ENCODE measurements at regions not wholly inside any gene's neighbourhood (a gene's known extent, or its start where the extent isn't known, plus 50 kb on each side); places are given as distances from the start of the nearest gene placed in this dataset.

DNA sequence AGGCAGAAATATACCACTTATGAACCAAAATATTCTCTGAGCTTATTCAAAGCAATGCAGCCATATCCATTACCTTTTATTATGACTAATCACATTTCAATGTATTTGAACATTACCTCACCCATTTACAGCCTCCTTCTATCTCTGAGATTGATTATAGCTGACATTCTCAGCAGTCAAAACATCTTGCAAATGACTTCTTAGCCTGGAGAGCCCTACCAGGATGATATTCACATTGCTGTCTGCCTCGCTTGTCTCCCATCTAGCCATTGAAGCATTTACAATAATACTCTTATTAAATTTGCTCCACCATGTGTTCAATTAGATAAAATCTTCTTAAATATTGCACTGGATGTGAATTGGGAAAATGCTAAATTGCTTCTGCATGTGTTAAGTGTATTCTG is 1879.9 kb upstream of the ACO1 start:
- RAD21 ChIA-PET (ENCODE audit: low non-redundant PET in 1 of 2, low total read pairs in 2 of 2, uncharacterized antibody in 2 of 2, unreplicated experiment in 2 of 2) = no interaction called here
- Histone ChIP-seq H3K27ac (ENCODE audit: low read depth, low read length) (no peak overlapping the region), H3K36me3 (ENCODE audit: control insufficient read depth in 1 of 2, insufficient read depth in 2 of 2, low read length in 2 of 2) (no peaks in the 10 kb centered on the region), H4K20me1 (ENCODE audit: insufficient read depth) (no peaks in the 10 kb centered on the region; the same call in 1 of the 2 replicates), H3K4me2 (ENCODE audit: low read length) (no peak overlapping the region), H3K4me3 (replicated peaks in 1 of 2; ENCODE audit: low read depth in 1 of 2, low read length in 2 of 2) (no peak overlapping the region), H3K9me3 (ENCODE audit: control insufficient read depth in 1 of 2, insufficient read depth in 1 of 2, low read depth in 1 of 2, low read length in 2 of 2) (no peaks in the 10 kb centered on the region), H3K9me2 (ENCODE audit: insufficient read depth) (no peaks in the 10 kb centered on the region), H3K9ac (ENCODE audit: low read length) (no peak overlapping the region), H3K4me1 (ENCODE audit: control insufficient read depth in 1 of 2, insufficient read depth in 2 of 2, low read length in 2 of 2) (no peaks in the 10 kb centered on the region), H3K79me2 (ENCODE audit: insufficient read depth, low read length) (no peaks in the 10 kb centered on the region), H2AFZ (ENCODE audit: low read depth, low read length, poor library complexity, severe bottlenecking) (no peak overlapping the region), H3K27me3 (ENCODE audit: insufficient read depth, low read length) (no peaks in the 10 kb centered on the region)
- ATAC-seq = no peak
- no peak for DNase-seq (ENCODE audit: low read depth, low spot score)
- no TSS peak for BruUV-seq (replicated peaks)
- CTCF ChIA-PET = no interaction called here
- POLR2A ChIA-PET = no interaction called here
- TF ChIP-seq POLR2A (IDR thresholded peaks at IDR 0.05; ENCODE audit: borderline replicate concordance, extremely low read depth, insufficient read depth, insufficient read length) (no peak), SIN3A (IDR thresholded peaks at IDR 0.05; ENCODE audit: low read depth) (no peak), FOSL1 (IDR thresholded peaks at IDR 0.05; ENCODE audit: low read depth) (no peak), EGR1 (IDR thresholded peaks at IDR 0.05; ENCODE audit: low read depth) (no peak), CEBPB (IDR thresholded peaks at IDR 0.05; ENCODE audit: low read depth) (no peak), SP1 (IDR thresholded peaks at IDR 0.05; ENCODE audit: low read depth) (no peak), RAD21 (IDR thresholded peaks at IDR 0.05; ENCODE audit: low read depth) (no peak), POLR2AphosphoS5 (IDR thresholded peaks at IDR 0.05; ENCODE audit: low read depth, low read length) (no peak), EZH2phosphoT487 (IDR thresholded peaks at IDR 0.05; ENCODE audit: borderline replicate concordance) (no peak), JUND (IDR thresholded peaks at IDR 0.05) (no peak)
- TF ChIP-seq, protein P1, sequence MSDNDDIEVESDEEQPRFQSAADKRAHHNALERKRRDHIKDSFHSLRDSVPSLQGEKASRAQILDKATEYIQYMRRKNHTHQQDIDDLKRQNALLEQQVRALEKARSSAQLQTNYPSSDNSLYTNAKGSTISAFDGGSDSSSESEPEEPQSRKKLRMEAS (IDR thresholded peaks at IDR 0.05) = no peak
- TF ChIP-seq, protein P2, sequence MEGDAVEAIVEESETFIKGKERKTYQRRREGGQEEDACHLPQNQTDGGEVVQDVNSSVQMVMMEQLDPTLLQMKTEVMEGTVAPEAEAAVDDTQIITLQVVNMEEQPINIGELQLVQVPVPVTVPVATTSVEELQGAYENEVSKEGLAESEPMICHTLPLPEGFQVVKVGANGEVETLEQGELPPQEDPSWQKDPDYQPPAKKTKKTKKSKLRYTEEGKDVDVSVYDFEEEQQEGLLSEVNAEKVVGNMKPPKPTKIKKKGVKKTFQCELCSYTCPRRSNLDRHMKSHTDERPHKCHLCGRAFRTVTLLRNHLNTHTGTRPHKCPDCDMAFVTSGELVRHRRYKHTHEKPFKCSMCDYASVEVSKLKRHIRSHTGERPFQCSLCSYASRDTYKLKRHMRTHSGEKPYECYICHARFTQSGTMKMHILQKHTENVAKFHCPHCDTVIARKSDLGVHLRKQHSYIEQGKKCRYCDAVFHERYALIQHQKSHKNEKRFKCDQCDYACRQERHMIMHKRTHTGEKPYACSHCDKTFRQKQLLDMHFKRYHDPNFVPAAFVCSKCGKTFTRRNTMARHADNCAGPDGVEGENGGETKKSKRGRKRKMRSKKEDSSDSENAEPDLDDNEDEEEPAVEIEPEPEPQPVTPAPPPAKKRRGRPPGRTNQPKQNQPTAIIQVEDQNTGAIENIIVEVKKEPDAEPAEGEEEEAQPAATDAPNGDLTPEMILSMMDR (IDR thresholded peaks at IDR 0.05 in 2 of 3, conservative IDR thresholded peaks at IDR 0.05 in 1 of 3; ENCODE audit: borderline replicate concordance in 1 of 3, insufficient read depth in 1 of 3, low read depth in 2 of 3, low read length in 2 of 3) = no peak
- TF ChIP-seq, protein P3, sequence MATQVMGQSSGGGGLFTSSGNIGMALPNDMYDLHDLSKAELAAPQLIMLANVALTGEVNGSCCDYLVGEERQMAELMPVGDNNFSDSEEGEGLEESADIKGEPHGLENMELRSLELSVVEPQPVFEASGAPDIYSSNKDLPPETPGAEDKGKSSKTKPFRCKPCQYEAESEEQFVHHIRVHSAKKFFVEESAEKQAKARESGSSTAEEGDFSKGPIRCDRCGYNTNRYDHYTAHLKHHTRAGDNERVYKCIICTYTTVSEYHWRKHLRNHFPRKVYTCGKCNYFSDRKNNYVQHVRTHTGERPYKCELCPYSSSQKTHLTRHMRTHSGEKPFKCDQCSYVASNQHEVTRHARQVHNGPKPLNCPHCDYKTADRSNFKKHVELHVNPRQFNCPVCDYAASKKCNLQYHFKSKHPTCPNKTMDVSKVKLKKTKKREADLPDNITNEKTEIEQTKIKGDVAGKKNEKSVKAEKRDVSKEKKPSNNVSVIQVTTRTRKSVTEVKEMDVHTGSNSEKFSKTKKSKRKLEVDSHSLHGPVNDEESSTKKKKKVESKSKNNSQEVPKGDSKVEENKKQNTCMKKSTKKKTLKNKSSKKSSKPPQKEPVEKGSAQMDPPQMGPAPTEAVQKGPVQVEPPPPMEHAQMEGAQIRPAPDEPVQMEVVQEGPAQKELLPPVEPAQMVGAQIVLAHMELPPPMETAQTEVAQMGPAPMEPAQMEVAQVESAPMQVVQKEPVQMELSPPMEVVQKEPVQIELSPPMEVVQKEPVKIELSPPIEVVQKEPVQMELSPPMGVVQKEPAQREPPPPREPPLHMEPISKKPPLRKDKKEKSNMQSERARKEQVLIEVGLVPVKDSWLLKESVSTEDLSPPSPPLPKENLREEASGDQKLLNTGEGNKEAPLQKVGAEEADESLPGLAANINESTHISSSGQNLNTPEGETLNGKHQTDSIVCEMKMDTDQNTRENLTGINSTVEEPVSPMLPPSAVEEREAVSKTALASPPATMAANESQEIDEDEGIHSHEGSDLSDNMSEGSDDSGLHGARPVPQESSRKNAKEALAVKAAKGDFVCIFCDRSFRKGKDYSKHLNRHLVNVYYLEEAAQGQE (IDR thresholded peaks at IDR 0.05; ENCODE audit: low read depth) = no peak
- intact Hi-C loops (cut with micrococcal nuclease) = no loop called here
